NT2/D1 (cell line): ENCODE measurements at regions not wholly inside any gene's neighbourhood (a gene's known extent, or its start where the extent isn't known, plus 50 kb on each side); places are given as distances from the start of the nearest gene placed in this dataset.

Experiments used
- YY1 ChIP-seq: IDR thresholded peaks from 2 replicates; pipeline ENCODE4 v1.6.1; 2011; ENCODE audit not compliant: insufficient read length, insufficient read depth
- ZNF274 ChIP-seq: IDR thresholded peaks from 2 replicates; pipeline ENCODE4 v1.6.1; 2011; ENCODE audit warnings: mild to moderate bottlenecking, low read depth, low read length

GRCh38 chr21:27221077-27221476 lies 254.2 kb upstream of the ADAMTS5 start:
- TF ChIP-seq ZNF274 (no peak), YY1 (no peak)
